ENCODE measurements at regions not wholly inside any gene's neighbourhood (a gene's known extent, or its start where the extent isn't known, plus 50 kb on each side); places are given as distances from the start of the nearest gene placed in this dataset.
A peak's percentile ranks its signal among the peaks of the same experiment; 100 is the strongest.

- Histone ChIP-seq H3K27me3 (replicated peaks in 1 of 2; ENCODE audit: control insufficient read depth in 2 of 2, insufficient read depth in 2 of 2, low read length in 1 of 2) (no peaks in the 10 kb centered on the region), H3K9me3 (replicated peaks; ENCODE audit: control insufficient read depth, insufficient read depth, low read length) (no peaks in the 10 kb centered on the region; the same call in 2 of the 3 replicates), H3K4me3 (peak overlapping the region; percentile 11; the same call in 1 of the 2 replicates), H3K36me3 (ENCODE audit: control insufficient read depth in 2 of 2, insufficient read depth in 2 of 2, low read length in 1 of 2) (no peaks in the 10 kb centered on the region), H3K4me2 (ENCODE audit: control insufficient read depth, insufficient read depth) (peak overlapping the region; percentile 94), H3K9ac (ENCODE audit: control insufficient read depth, insufficient read depth, low read length) (peak overlapping the region; percentile 37), H3K27ac (ENCODE audit: control insufficient read depth, insufficient read depth) (peak overlapping the region; percentile 71), H2AFZ (ENCODE audit: control insufficient read depth, low read depth, low read length) (peak overlapping the region; percentile 11), H4K20me1 (ENCODE audit: control insufficient read depth, insufficient read depth) (no peaks in the 10 kb centered on the region), H3K4me1 (ENCODE audit: control insufficient read depth, insufficient read depth, low read length) (peaks cover 37% of the 10 kb centered on the region), H3K79me2 (ENCODE audit: control insufficient read depth, insufficient read depth, low read length) (no peaks in the 10 kb centered on the region)
- ChIA-PET POLR2A (interaction anchor here (0.6 to 5.4 kb wide), 20 partner anchors 10 to 347 kb away, joined by 3 to 27 read pairs (median 6); no protein-coding TSS in a partner anchor), SMC1A (ENCODE audit: uncharacterized antibody, unreplicated experiment) (interaction anchor here (0.7 to 27.0 kb wide), 44 partner anchors 10 to 312 kb away, joined by 3 to 636 read pairs (median 6); no protein-coding TSS in a partner anchor), CTCF (interaction anchor here (0.6 to 21.3 kb wide), 33 partner anchors 9 to 467 kb away, joined by 3 to 597 read pairs (median 5); no protein-coding TSS in a partner anchor), RAD21 (ENCODE audit: unreplicated experiment) (interaction anchor here (0.7 to 11.9 kb wide), 33 partner anchors 11 to 717 kb away, joined by 3 to 424 read pairs (median 6); no protein-coding TSS in a partner anchor)
- intact Hi-C loops (cut with micrococcal nuclease; ENCODE audit: unreplicated experiment): loop anchor here (1.0 kb wide), 2 partner anchors 60 to 151 kb away; no protein-coding TSS in a partner anchor
- FAIRE-seq (no peak), DNase-seq (ENCODE audit: low read depth, low spot score) (no peak), ATAC-seq (peak; percentile 55)
- WGBS (ENCODE audit: insufficient coverage, insufficient replicate concordance, low lambda C conversion rate, missing lambda C conversion rate): 21% methylated on average over 2 of the region's 2 CpGs
- BruUV-seq (replicated peaks): TSS peak; percentile 79
- no peak for TF ChIP-seq ETV6 (conservative IDR thresholded peaks at IDR 0.05 in 1 of 2, IDR thresholded peaks at IDR 0.05 in 1 of 2; ENCODE audit: borderline replicate concordance in 1 of 2, low read depth in 1 of 2)
- TF ChIP-seq NR2F1 (conservative IDR thresholded peaks at IDR 0.05): 0 out of 2 replicates have a peak, but pooled peaks have one; percentile 4
- no peak for TF ChIP-seq ZNF384 (IDR thresholded peaks at IDR 0.05; ENCODE audit: borderline replicate concordance, low read depth, low read length)
- no peak for TF ChIP-seq CHD2 (IDR thresholded peaks at IDR 0.05; ENCODE audit: borderline replicate concordance, low read depth, low read length)
- TF ChIP-seq CTCF (IDR thresholded peaks at IDR 0.05 in 2 of 3, conservative IDR thresholded peaks at IDR 0.05 in 1 of 3; ENCODE audit: control insufficient read depth in 2 of 3, extremely low read depth in 1 of 3, insufficient read depth in 1 of 3, low read depth in 3 of 3, low read length in 3 of 3): peak in 2 of 3 experiments; percentile 34 to 63; a peak in 3 of 6 replicates
- TF ChIP-seq MAX (IDR thresholded peaks at IDR 0.05; ENCODE audit: low read depth, low read length): 0 out of 2 replicates have a peak, but pooled peaks have one; percentile 27
- TF ChIP-seq SMC3 (IDR thresholded peaks at IDR 0.05; ENCODE audit: borderline replicate concordance, low read length): peak; percentile 55; the same call in 1 of the 2 replicates
- TF ChIP-seq ESRRA (IDR thresholded peaks at IDR 0.05; ENCODE audit: low read length): no peak
- peak; percentile 66 for TF ChIP-seq RAD21 (IDR thresholded peaks at IDR 0.05; ENCODE audit: insufficient read depth, low read depth, low read length)
- in situ Hi-C loops (cut with MboI): no loop called here
Measured at GRCh38 chr9:109906766-109907382, 126.9 kb downstream of the PALM2AKAP2 start.
